ENCODE measurements at regions not wholly inside any gene's neighbourhood (a gene's known extent, or its start where the extent isn't known, plus 50 kb on each side); places are given as distances from the start of the nearest gene placed in this dataset.

DNA sequence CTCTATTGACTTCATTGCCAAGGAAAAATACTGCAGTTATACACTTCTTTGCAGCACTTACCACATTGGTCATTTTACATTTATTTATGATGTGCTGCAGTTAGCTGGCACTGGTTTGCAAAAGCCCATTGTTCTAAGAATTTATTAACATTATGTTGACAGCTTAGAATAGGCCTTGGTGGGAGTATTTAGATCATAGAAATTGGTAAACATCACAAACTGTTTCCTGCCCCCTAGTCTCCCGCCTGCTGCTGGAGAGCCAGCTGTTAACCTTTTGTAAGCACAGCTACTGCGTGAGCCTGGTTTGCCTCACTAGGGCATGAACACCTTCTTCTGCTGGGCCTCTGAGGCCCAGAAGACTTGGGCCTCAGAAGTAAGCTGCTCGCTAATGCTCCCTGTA, 651.4 kb upstream of the GOT2 start:
- TF ChIP-seq, protein P1, sequence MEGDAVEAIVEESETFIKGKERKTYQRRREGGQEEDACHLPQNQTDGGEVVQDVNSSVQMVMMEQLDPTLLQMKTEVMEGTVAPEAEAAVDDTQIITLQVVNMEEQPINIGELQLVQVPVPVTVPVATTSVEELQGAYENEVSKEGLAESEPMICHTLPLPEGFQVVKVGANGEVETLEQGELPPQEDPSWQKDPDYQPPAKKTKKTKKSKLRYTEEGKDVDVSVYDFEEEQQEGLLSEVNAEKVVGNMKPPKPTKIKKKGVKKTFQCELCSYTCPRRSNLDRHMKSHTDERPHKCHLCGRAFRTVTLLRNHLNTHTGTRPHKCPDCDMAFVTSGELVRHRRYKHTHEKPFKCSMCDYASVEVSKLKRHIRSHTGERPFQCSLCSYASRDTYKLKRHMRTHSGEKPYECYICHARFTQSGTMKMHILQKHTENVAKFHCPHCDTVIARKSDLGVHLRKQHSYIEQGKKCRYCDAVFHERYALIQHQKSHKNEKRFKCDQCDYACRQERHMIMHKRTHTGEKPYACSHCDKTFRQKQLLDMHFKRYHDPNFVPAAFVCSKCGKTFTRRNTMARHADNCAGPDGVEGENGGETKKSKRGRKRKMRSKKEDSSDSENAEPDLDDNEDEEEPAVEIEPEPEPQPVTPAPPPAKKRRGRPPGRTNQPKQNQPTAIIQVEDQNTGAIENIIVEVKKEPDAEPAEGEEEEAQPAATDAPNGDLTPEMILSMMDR (IDR thresholded peaks at IDR 0.05 in 4 of 5, conservative IDR thresholded peaks at IDR 0.05 in 1 of 5), result no peak
- no peak for TF ChIP-seq POLR2A (IDR thresholded peaks at IDR 0.05)
